Skeletal muscle satellite cell (primary cell): ENCODE measurements at regions not wholly inside any gene's neighbourhood (a gene's known extent, or its start where the extent isn't known, plus 50 kb on each side); places are given as distances from the start of the nearest gene placed in this dataset.
"Not testable (repeated sequence)": the region's sequence is repeated elsewhere in the genome, so short reads cannot be mapped to it uniquely, and the experiment has no call there.

Experiments used
- H3K27me3 ChIP-seq: 2 replicates; pipeline ENCODE4 v1.7.0; 2013; ENCODE audit warnings: low read length; ENCODE audit not compliant: control insufficient read depth, insufficient read depth
- H3K36me3 ChIP-seq: 2 replicates; pipeline ENCODE4 v1.7.0; 2013; ENCODE audit warnings: mild to moderate bottlenecking, control low read depth, low read length; ENCODE audit not compliant: insufficient read depth
- H3K4me1 ChIP-seq: 2 replicates; pipeline ENCODE4 v1.7.0; 2013; ENCODE audit warnings: low read length; ENCODE audit not compliant: control insufficient read depth, insufficient read depth
- H3K4me2 ChIP-seq: 2 replicates; pipeline ENCODE4 v1.7.0; 2013; ENCODE audit warnings: mild to moderate bottlenecking, low read length
- H3K4me3 ChIP-seq: 2 replicates; pipeline ENCODE4 v1.7.0; 2013; ENCODE audit warnings: low read length
- H3K9ac ChIP-seq: 2 replicates; pipeline ENCODE4 v1.7.0; 2013; ENCODE audit warnings: mild to moderate bottlenecking, low read depth, low read length, moderate library complexity
- H3K9me3 ChIP-seq: replicated peaks from 2 replicates; pipeline ENCODE4 v1.7.0; 2013; ENCODE audit warnings: mild to moderate bottlenecking, control low read depth, low read length

GRCh38 chr1:219863816-219864215, 64.5 kb downstream of the SLC30A10 start:
- not testable (repeated sequence) for H3K9ac ChIP-seq, H3K4me2 ChIP-seq, H3K9me3 ChIP-seq, H3K4me3 ChIP-seq, H3K36me3 ChIP-seq, H3K4me1 ChIP-seq, H3K27me3 ChIP-seq

DNA sequence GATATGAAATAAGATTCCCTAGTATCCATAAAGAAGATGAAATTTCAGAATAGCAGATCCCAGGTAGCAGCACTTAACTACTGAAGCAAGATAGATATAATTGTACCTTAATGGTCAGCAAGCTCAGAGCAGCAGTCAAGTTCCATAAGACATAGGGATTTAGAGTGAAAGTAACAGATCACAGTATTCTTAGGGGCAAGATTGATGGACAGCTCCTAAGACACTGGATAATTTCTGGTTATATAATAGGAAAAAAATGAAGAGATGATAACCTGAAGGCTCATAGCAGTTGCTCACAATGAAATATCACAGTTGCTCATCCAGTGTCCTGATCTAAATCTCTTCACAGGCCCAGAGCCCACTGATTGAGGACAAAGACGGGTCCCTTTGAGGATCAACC, 66.0 kb downstream of the SLC30A10 start:
- Histone ChIP-seq H3K27me3 (no peaks in the 10 kb centered on the region), H3K4me1 (no peaks in the 10 kb centered on the region), H3K4me2 (no peak overlapping the region), H3K4me3 (no peak overlapping the region), H3K9ac (no peak overlapping the region), H3K9me3 (no peaks in the 10 kb centered on the region), H3K36me3 (no peaks in the 10 kb centered on the region)

- Histone ChIP-seq H3K27me3 (no peaks in the 10 kb centered on the region), H3K36me3 (no peaks in the 10 kb centered on the region), H3K4me1 (no peaks in the 10 kb centered on the region), H3K9ac (no peak overlapping the region), H3K4me2 (no peak overlapping the region), H3K9me3 (no peaks in the 10 kb centered on the region), H3K4me3 (no peak overlapping the region)
Observed at GRCh38 chr1:219858980-219859379, 69.4 kb downstream of the SLC30A10 start.

- H3K27me3 ChIP-seq, result no peaks in the 10 kb centered on the region
- no peaks in the 10 kb centered on the region for H3K9me3 ChIP-seq
Observed at GRCh38 chr1:219847215-219847855, 81.0 kb downstream of the SLC30A10 start.

GRCh38 chr1:219839595-219839994, 88.8 kb downstream of the SLC30A10 start:
- not testable (repeated sequence) for H3K36me3 ChIP-seq, H3K4me2 ChIP-seq, H3K27me3 ChIP-seq, H3K4me3 ChIP-seq, H3K4me1 ChIP-seq, H3K9ac ChIP-seq, H3K9me3 ChIP-seq

More at GRCh38 chr1:219847215-219847855, 81.0 kb downstream of the SLC30A10 start:
- H3K36me3 ChIP-seq, result no peaks in the 10 kb centered on the region
- H3K4me1 ChIP-seq, result no peaks in the 10 kb centered on the region
- H3K9ac ChIP-seq, result no peak overlapping the region
- H3K4me3 ChIP-seq, result no peak overlapping the region
- no peak overlapping the region for H3K4me2 ChIP-seq

DNA sequence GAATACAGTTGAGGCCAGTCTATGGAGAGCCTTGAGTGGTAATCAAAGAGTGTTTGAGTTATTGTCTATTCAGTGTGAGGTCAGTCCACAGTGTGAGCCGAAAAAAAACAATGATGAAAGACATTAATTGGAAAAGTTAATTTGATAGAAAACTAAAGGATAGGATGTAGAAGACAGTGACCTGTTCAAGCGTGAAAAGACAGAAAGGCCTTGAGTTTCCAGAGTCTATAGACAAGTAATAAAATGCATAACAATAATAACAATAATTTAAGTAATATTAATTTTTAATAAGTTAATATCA, 90.4 kb downstream of the SLC30A10 start:
- Histone ChIP-seq H3K9me3 (no peaks in the 10 kb centered on the region), H3K27me3 (peaks cover 6% of the 10 kb centered on the region), H3K36me3 (no peaks in the 10 kb centered on the region), H3K4me3 (no peak overlapping the region), H3K4me2 (no peak overlapping the region), H3K4me1 (no peaks in the 10 kb centered on the region), H3K9ac (no peak overlapping the region)

DNA sequence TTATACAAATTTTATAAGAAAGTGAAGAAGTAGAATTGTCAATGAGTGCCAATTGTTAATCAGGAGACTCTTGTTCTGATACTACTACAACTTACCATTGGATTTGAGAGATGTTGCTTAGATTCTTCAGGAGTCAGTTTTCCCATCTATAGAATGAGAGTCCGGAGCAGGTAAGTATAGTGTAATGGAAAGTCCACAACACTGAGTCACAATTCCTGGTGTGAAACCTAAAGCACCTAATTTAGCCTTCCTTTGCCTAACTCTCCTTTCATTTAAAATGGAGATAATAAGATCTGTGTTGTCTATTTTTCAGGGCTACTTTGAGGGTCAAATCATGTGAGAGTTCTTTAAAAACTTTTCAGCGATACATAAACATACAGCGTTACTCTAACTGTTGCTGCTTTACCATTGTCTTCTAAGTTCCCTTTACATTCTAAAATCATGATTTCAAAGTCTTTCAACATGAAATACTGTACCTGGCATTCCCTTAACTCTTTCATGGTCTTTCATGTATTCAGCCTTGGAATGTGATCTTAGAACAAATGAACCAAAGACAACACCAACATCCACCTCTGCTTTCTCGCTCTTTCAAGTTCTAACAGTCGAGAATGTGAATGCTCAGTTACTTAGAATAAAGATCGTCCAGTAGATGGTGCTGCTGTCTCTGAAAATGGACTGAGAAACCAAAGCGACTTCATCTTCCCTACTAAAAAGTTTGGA, 90.9 kb downstream of the SLC30A10 start:
- no peak overlapping the region for H3K9ac ChIP-seq
- H3K27me3 ChIP-seq, result peaks cover 6% of the 10 kb centered on the region
- no peak overlapping the region for H3K4me2 ChIP-seq
- no peaks in the 10 kb centered on the region for H3K36me3 ChIP-seq
- no peaks in the 10 kb centered on the region for H3K4me1 ChIP-seq
- no peak overlapping the region for H3K4me3 ChIP-seq
- H3K9me3 ChIP-seq, result no peaks in the 10 kb centered on the region

- no peaks in the 10 kb centered on the region for H3K36me3 ChIP-seq
- H3K4me1 ChIP-seq, result no peaks in the 10 kb centered on the region
- H3K27me3 ChIP-seq, result peaks cover 6% of the 10 kb centered on the region
- H3K4me2 ChIP-seq, result no peak overlapping the region
- H3K9ac ChIP-seq, result no peak overlapping the region
- H3K9me3 ChIP-seq, result no peaks in the 10 kb centered on the region
- no peak overlapping the region for H3K4me3 ChIP-seq
Observed at GRCh38 chr1:219834314-219834917, 93.9 kb downstream of the SLC30A10 start.

DNA sequence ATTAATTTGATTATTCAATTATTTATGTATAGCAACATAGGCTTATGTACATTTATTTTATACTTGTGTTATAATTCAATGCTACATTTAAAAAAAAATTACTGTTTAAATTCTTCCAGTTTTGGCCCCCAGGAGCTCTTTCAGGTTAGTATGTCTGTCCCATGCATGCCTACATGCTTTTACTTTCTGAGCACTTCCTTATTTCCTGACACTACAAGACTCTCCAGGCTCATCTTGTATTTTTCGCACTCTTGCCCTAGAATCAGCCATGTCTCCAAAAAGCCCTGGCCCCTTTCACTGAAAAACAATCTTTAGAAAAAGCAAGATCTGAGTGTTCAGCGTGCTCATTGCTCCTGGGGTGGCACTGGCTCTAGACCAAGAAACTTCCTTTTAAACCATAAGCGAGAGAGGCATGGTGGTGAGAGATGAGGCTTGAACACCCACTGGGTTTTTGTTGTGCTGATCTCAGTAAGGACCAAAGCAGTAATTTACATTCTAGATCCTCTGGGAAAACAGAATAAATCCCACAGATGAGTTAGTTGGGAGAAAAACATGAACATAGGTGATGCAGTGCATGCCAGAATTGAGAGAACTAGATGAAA, 95.0 kb downstream of the SLC30A10 start:
- peaks cover 6% of the 10 kb centered on the region for H3K27me3 ChIP-seq
- H3K9me3 ChIP-seq, result no peaks in the 10 kb centered on the region
- no peak overlapping the region for H3K4me2 ChIP-seq
- H3K4me3 ChIP-seq, result no peak overlapping the region
- H3K9ac ChIP-seq, result no peak overlapping the region
- H3K36me3 ChIP-seq, result no peaks in the 10 kb centered on the region
- H3K4me1 ChIP-seq, result no peaks in the 10 kb centered on the region

DNA sequence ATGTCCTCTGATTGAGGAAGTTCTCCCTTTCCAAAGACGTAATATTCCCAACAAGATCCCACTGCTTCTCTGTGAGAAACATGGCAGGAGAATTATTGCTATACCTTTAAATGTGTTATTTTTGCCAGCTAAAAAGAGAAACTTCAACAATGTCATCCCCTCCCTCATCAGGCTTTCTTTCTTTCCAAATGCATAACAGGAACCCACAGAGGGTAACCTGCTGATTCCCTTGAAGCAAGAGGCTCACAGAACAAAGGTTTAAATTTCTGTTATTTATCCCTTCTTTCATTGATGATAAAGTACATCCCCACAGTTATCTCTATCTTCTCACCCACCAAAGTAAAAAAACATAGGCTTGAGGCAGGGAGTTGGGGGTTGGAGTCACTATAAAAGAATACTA, 102.1 kb downstream of the SLC30A10 start:
- H3K4me3 ChIP-seq, result no peak overlapping the region
- H3K9ac ChIP-seq, result no peak overlapping the region
- H3K4me2 ChIP-seq, result no peak overlapping the region
- H3K27me3 ChIP-seq, result no peaks in the 10 kb centered on the region
- no peaks in the 10 kb centered on the region for H3K36me3 ChIP-seq
- H3K9me3 ChIP-seq, result no peaks in the 10 kb centered on the region
- no peaks in the 10 kb centered on the region for H3K4me1 ChIP-seq

GRCh38 chr1:219825355-219825754, 103.0 kb downstream of the SLC30A10 start:
- Histone ChIP-seq H3K4me1 (no peaks in the 10 kb centered on the region), H3K4me2 (no peak overlapping the region), H3K4me3 (no peak overlapping the region), H3K9me3 (no peaks in the 10 kb centered on the region), H3K27me3 (no peaks in the 10 kb centered on the region), H3K36me3 (no peaks in the 10 kb centered on the region), H3K9ac (no peak overlapping the region)
